Activated naive CD8-positive, alpha-beta T cell treated with anti-CD3 and anti-CD28 coated beads, Interleukin-2, amount 10 ng/mL, durations not matched to agents 7 days and 5 days (primary cell): ENCODE measurements at regions not wholly inside any gene's neighbourhood (a gene's known extent, or its start where the extent isn't known, plus 50 kb on each side); places are given as distances from the start of the nearest gene placed in this dataset.
A peak's percentile ranks its signal among the peaks of the same experiment; 100 is the strongest.
"Not testable (repeated sequence)": the region's sequence is repeated elsewhere in the genome, so short reads cannot be mapped to it uniquely, and the experiment has no call there.

Experiments
- ATAC-seq: fragments of 150-1000 bp; cut with Tn5 transposase; one replicate; pipeline ENCODE4 v1.10.0; 2021; ENCODE audit warnings: low read depth, moderate library complexity
- POLR2A ChIA-PET: fragments of 350-600 bp; sonication (Branson Sonifier 250); formaldehyde crosslinking; loops from one replicate; lab custom pipeline; 2021; ENCODE audit warnings: antibody characterized with exemption; lab: Charles Lee
- DNase-seq: peaks from one replicate; pipeline ENCODE4 v3.0.0; 2021
- H3K27ac Mint-ChIP-seq: one replicate; pipeline ENCODE4 v1.8.0; 2022; ENCODE audit warnings: mild to moderate bottlenecking, mixed read lengths
- H3K27me3 Mint-ChIP-seq: one replicate; pipeline ENCODE4 v1.8.0; 2022; ENCODE audit warnings: mild to moderate bottlenecking, moderate library complexity, mixed read lengths
- H3K36me3 Mint-ChIP-seq: one replicate; pipeline ENCODE4 v1.8.0; 2021; ENCODE audit warnings: mild to moderate bottlenecking, mixed read lengths
- H3K4me1 Mint-ChIP-seq: one replicate; pipeline ENCODE4 v1.8.0; 2021; ENCODE audit warnings: mixed read lengths
- H3K4me3 Mint-ChIP-seq: one replicate; pipeline ENCODE4 v1.8.0; 2022; ENCODE audit warnings: mild to moderate bottlenecking, moderate library complexity, mixed read lengths
- H3K9me3 Mint-ChIP-seq: one replicate; pipeline ENCODE4 v1.8.0; 2021; ENCODE audit warnings: mixed read lengths

DNA sequence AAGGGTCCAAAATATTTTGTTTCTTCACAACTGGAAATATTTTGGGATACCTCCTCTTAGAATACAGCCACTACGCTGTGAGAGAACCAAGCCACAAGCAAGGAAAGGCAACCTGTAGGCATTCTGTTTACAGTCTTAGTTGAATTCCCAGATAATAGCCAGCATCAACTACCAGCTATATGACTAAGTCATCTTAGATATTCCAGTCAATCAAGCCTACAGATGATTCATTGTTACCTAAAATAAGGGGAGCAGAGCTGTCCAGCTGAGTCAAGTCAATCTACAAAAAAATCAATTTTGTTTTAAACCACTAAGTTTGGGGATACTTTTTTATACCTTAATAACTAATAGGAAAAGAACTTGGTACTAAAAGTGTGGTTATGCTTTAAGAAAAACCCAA lies 526.4 kb upstream of the DPPA4 start:
- POLR2A ChIA-PET, result no interaction called here
- H3K27ac Mint-ChIP-seq, result no peak overlapping the region
- peaks cover 6% of the 10 kb centered on the region for H3K9me3 Mint-ChIP-seq
- no peaks in the 10 kb centered on the region for H3K4me1 Mint-ChIP-seq
- peaks cover 2% of the 10 kb centered on the region for H3K36me3 Mint-ChIP-seq
- H3K4me3 Mint-ChIP-seq, result no peak overlapping the region
- H3K27me3 Mint-ChIP-seq, result no peaks in the 10 kb centered on the region
- ATAC-seq, result no peak
- no peak for DNase-seq

DNA sequence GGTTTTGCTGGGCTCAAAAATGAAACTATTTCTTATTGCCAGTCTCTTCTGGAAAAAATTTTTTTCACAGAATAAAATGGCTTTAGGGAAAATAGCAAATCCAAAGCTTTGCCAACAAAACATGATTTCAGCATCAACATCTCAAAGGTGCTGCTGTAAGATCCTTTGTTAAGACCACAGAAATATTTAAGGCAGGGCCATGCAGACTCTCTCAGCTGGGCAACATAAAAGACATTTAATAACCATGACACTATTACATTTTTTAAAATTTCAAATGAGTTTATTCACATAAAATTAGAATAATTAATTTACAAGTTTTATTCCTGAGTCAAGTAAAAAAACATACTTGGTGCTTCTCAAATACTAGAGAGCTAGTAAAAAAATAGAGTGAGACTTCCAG lies 527.1 kb upstream of the DPPA4 start:
- POLR2A ChIA-PET, result no interaction called here
- DNase-seq, result no peak
- no peaks in the 10 kb centered on the region for H3K4me1 Mint-ChIP-seq
- H3K27ac Mint-ChIP-seq, result no peak overlapping the region
- no peak for ATAC-seq
- no peaks in the 10 kb centered on the region for H3K27me3 Mint-ChIP-seq
- H3K9me3 Mint-ChIP-seq, result peaks cover 7% of the 10 kb centered on the region
- H3K4me3 Mint-ChIP-seq, result no peak overlapping the region
- peaks cover 5% of the 10 kb centered on the region for H3K36me3 Mint-ChIP-seq

DNA sequence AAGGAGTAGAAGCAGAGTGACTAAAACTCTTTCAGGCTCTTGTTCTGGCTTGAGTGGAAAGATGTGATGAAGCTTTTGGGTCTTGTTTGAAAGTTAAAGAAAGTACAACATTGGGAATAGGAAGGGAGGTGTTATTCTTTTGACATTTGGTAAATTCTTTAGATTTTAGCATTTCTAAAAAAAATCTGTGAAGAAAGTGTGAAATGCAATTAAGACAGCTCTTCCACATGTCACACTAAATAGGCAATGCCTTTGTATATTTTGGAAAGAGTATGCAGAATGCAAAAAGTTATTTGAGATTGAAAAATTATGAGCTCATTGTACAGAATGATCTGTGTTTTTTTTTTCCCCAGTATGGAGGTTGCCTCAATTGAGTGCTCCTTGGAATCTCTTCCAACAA lies 532.2 kb upstream of the DPPA4 start:
- POLR2A ChIA-PET, result no interaction called here
- Mint-ChIP-seq H3K4me3 (no peak overlapping the region), H3K9me3 (peaks cover 6% of the 10 kb centered on the region), H3K27me3 (no peaks in the 10 kb centered on the region), H3K27ac (no peak overlapping the region), H3K4me1 (no peaks in the 10 kb centered on the region), H3K36me3 (peaks cover 4% of the 10 kb centered on the region)
- no peak for DNase-seq
- no peak for ATAC-seq

DNA sequence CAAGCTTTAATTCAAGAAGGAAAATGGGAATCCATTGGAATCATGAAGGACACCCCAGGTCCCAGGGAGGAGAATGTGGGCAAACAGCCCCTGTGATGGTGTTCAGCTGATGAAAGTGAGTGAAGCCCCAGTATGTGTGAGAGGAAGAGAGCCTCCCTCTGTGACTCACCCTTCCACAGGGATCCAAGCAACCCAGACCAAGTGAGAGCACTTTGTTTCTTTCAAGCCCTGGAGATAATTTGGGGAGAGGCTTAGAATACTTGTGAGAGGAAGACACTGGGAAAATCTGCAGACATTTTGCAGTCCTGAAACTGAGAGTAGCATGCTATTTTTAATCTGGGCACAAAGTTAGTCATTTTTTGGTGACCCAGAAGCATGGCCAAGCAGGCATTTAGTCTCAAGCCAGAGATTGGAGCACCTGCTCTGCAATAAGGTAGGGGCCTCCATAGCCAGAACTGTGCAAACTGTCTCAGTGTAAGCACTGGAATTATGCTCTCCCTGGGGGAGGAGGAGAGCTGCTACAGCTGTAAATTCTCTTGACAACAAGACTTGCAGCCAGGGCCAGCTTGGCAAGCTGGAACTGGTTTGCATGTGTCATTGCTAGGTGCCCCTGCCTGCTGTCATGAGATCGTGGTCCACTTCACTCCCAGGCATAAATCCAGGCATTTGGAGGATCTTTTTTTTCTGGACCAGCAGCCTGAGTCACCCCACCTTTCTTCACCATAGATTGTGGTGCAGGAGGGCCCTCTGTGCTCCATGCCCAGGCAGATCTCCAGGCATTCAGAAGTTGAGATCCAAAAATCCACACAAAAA lies 537.8 kb upstream of the DPPA4 start:
- Mint-ChIP-seq H3K9me3 (peaks cover 6% of the 10 kb centered on the region), H3K36me3 (no peaks in the 10 kb centered on the region), H3K27ac (no peak overlapping the region), H3K4me1 (no peaks in the 10 kb centered on the region), H3K4me3 (no peak overlapping the region), H3K27me3 (no peaks in the 10 kb centered on the region)
- DNase-seq (no peak), ATAC-seq (no peak)
- POLR2A ChIA-PET, result no interaction called here

DNA sequence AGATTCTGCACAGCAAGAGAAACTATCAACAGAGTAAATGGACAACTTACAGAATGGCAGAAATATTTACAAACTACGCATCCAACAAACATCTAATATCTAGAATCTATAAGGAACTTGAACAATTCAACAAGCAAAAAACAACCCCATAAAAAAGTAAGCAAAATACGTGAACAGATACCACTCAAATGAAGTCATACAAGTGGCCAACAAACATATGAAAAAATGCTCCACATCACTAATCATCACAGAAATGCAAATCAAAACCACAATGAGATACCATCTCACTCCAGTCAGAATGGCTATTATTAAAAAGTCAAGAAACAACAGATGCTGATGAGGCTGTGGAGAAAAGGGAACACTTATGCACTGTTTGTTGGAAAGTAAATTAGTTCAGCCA lies 540.3 kb upstream of the DPPA4 start:
- H3K27ac Mint-ChIP-seq, DNase-seq, H3K4me1 Mint-ChIP-seq, POLR2A ChIA-PET, H3K4me3 Mint-ChIP-seq, H3K36me3 Mint-ChIP-seq, ATAC-seq, H3K27me3 Mint-ChIP-seq, H3K9me3 Mint-ChIP-seq: not testable (repeated sequence)

DNA sequence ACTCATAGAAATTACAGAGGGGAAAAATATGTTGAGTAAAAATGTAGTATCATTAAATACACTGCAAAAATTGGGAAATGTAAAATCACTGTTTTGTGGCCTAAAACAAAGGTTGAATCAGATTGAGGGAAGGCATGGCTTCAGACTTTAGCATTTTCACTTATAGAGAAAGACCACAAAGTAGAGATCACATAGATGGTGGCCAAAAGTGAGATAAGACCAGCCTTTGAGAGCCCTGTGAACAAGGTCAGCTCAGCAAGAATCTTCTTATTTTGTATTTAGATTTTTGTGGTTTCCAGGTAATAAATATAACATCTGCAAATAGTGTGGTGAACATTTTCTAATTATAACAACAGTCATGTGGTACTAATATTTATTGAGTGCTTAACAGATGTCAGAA lies 544.8 kb upstream of the DPPA4 start:
- DNase-seq (no peak), ATAC-seq (no peak)
- Mint-ChIP-seq H3K4me3 (no peak overlapping the region), H3K27me3 (no peaks in the 10 kb centered on the region), H3K36me3 (peaks cover 5% of the 10 kb centered on the region), H3K4me1 (no peaks in the 10 kb centered on the region), H3K27ac (no peak overlapping the region), H3K9me3 (peaks cover 8% of the 10 kb centered on the region)
- POLR2A ChIA-PET, result no interaction called here

DNA sequence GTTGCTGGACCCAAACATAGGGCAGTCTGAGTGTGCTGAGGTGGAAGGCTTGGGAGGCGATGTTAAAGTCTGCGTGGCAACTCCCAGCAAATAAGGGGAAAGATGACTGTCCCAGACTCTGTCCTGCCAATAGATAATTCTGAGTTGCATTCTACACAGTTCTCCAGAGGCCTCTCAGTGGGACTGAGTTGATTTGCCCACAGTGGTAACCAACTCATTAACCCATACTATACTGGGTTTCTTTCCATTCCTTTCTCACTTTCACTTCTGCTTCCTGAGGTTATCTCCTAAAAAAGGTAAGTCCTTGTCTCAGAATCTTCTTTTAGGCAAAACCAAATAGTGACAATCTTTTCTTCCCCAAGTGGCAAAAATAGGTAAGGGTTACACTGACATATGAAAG lies 549.9 kb upstream of the DPPA4 start:
- Mint-ChIP-seq H3K27ac (no peak overlapping the region), H3K36me3 (peaks cover 2% of the 10 kb centered on the region), H3K4me1 (peaks cover 2% of the 10 kb centered on the region), H3K27me3 (no peaks in the 10 kb centered on the region), H3K9me3 (peaks cover 10% of the 10 kb centered on the region), H3K4me3 (no peak overlapping the region)
- DNase-seq (no peak), ATAC-seq (no peak)
- POLR2A ChIA-PET, result no interaction called here

DNA sequence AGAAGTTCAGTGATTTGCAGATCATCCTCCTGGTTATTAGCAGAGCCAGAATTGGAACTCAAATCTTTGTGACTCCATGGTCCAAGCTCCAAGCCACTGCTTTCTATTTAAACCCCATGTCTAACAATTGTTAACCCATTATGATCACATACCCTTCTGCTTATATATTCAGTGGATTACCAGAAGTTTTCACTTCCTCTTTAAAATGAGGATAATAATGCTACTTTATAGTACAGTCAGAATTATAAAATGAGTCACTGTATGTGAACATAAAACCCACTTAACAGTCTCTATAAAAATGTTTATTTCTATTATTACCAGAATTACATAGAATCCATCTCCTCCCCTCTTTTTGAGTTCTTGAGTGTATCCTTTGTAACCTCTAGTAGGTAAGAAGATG lies 550.7 kb upstream of the DPPA4 start:
- ATAC-seq, result no peak
- Mint-ChIP-seq H3K36me3 (peaks cover 2% of the 10 kb centered on the region), H3K27me3 (no peaks in the 10 kb centered on the region), H3K4me3 (no peak overlapping the region), H3K4me1 (peaks cover 2% of the 10 kb centered on the region), H3K9me3 (peaks cover 10% of the 10 kb centered on the region), H3K27ac (no peak overlapping the region)
- no peak for DNase-seq
- POLR2A ChIA-PET, result no interaction called here

DNA sequence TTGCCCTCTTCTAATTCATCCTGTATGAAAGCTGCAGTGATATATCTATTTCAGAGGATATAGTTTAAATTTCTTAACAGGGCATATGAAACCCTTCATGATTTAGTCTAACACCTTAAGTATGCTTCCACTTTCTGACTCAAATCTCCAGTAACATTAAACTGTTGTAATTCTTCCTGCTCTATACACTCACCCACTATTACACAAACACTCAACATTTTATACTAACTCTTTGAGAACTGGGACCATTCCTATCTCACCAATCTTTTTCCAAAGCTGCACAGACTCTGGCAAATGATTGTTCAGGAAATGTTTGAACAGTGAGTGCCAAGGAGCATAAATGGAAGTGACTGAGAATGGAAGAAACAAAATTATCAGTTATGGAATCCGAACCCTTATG lies 560.4 kb upstream of the DPPA4 start:
- peaks cover 6% of the 10 kb centered on the region for H3K36me3 Mint-ChIP-seq
- ATAC-seq (no peak), DNase-seq (no peak)
- no peak overlapping the region for H3K27ac Mint-ChIP-seq
- POLR2A ChIA-PET, result no interaction called here
- H3K4me3 Mint-ChIP-seq, result no peak overlapping the region
- H3K4me1 Mint-ChIP-seq, result peaks cover 13% of the 10 kb centered on the region
- H3K9me3 Mint-ChIP-seq, result peaks cover 6% of the 10 kb centered on the region
- H3K27me3 Mint-ChIP-seq, result no peaks in the 10 kb centered on the region

DNA sequence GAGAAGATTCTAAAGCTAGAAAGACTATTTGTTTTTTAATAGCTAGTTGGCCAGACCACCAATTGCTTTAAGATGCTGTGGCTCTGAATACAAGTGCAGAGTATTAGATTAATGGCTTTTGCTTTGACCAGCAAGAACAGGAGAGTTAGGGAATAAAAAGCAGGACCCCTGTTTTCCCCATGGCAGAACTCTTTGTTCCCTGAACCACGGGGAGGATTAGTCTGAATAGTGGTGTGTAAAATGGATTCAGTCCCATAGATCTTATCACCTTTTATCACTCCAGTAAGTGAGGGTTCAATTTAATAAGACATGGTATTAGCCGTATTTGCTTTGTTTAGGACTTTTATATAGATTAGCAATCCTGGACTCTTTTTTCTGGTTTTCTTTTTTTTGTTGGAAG lies 562.6 kb upstream of the DPPA4 start:
- peaks cover 13% of the 10 kb centered on the region for H3K4me1 Mint-ChIP-seq
- no peak for ATAC-seq
- no peak overlapping the region for H3K4me3 Mint-ChIP-seq
- no peaks in the 10 kb centered on the region for H3K27me3 Mint-ChIP-seq
- POLR2A ChIA-PET, result no interaction called here
- no peak for DNase-seq
- H3K36me3 Mint-ChIP-seq, result peaks cover 6% of the 10 kb centered on the region
- peak overlapping the region; percentile 15 for H3K27ac Mint-ChIP-seq
- peaks cover 10% of the 10 kb centered on the region for H3K9me3 Mint-ChIP-seq

DNA sequence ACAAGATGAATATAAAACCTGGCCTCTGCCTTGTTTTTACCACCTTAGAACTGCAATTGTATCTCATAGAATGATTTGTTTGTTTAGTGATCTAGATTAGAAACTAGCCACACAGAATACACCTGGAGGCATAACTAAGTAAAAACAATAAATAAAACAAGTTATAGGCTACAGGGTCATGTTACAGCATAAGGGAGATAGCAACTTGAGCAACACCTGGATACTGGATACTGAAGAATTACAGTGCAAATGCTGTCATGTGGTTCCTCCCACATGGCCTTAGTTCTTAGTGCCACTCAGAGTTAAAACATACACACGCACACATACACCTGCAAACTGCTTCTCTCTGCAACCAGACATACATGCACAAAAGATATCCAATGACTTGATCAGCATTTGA lies 563.4 kb upstream of the DPPA4 start:
- H3K27me3 Mint-ChIP-seq, result no peaks in the 10 kb centered on the region
- peaks cover 6% of the 10 kb centered on the region for H3K36me3 Mint-ChIP-seq
- no peak for DNase-seq
- peaks cover 13% of the 10 kb centered on the region for H3K4me1 Mint-ChIP-seq
- POLR2A ChIA-PET, result no interaction called here
- H3K27ac Mint-ChIP-seq, result peak overlapping the region; percentile 27
- H3K9me3 Mint-ChIP-seq, result peaks cover 10% of the 10 kb centered on the region
- H3K4me3 Mint-ChIP-seq, result no peak overlapping the region
- ATAC-seq, result no peak

DNA sequence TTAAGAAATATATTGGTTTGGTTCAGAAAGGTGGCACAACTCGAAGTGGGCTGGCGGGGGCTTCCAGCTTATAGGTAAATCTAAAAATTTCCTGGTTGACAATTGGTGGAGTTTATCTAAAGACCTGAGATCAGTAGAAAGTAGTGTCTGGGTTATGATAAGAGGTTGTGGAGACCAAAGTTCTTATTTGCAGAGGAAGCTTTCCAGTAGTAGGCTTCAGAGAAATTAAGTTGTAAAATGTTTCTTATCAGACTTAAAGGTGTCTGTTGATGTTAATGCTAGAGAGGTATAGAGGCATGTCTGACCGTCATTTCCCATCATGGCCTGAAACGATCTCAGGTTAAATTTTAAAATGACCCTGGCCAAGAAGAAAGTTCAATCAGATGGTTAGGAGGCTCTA lies 565.2 kb upstream of the DPPA4 start:
- ATAC-seq (no peak), DNase-seq (no peak)
- Mint-ChIP-seq H3K27ac (no peak overlapping the region), H3K36me3 (peaks cover 6% of the 10 kb centered on the region), H3K27me3 (no peaks in the 10 kb centered on the region), H3K4me1 (peaks cover 13% of the 10 kb centered on the region), H3K4me3 (no peak overlapping the region), H3K9me3 (peaks cover 13% of the 10 kb centered on the region)
- POLR2A ChIA-PET, result no interaction called here

DNA sequence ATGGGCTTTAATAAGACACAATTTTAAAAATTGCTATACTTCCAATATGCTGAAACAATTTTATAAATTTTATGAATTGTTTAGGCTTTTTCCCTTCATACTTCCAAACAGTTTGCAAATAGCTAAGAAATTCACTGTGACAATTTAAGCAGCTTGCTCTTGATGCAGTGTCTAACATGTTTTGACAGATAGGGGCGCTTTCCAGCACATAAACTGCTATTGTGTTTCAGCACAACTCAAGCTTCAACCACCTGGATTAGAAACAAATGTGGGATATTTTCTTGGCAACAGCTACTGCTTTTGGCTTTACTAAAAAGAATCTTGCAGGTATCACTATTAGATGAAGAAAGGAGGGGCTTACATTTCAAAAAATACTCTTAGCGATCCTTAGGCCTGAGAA lies 565.8 kb upstream of the DPPA4 start:
- ATAC-seq (no peak), DNase-seq (no peak)
- POLR2A ChIA-PET, result no interaction called here
- H3K4me1 Mint-ChIP-seq, result peaks cover 13% of the 10 kb centered on the region
- peaks cover 13% of the 10 kb centered on the region for H3K9me3 Mint-ChIP-seq
- peaks cover 6% of the 10 kb centered on the region for H3K36me3 Mint-ChIP-seq
- H3K4me3 Mint-ChIP-seq, result no peak overlapping the region
- no peaks in the 10 kb centered on the region for H3K27me3 Mint-ChIP-seq
- no peak overlapping the region for H3K27ac Mint-ChIP-seq

DNA sequence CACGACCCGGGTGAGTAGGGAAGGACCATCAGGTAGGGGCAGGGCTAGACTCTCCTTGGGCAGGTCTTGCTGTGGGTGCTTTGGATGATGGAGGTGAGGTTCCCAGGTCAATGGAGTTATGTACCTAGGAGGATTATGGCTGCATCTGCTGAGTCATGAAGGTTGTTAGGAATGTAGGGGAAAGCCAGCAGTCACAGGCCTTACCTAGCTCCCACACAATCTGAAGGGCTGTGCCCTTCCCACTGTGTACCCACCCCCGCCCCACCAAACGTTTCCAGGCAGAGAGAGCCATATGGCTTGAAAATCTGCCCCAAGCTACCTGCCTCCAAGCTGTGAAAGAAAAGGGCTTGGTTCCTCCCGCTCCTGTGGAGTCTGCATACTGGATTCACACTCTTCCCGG lies 573.4 kb upstream of the DPPA4 start:
- DNase-seq (no peak), ATAC-seq (no peak)
- Mint-ChIP-seq H3K9me3 (peaks cover 24% of the 10 kb centered on the region), H3K36me3 (peaks cover 4% of the 10 kb centered on the region), H3K27ac (no peak overlapping the region), H3K4me3 (no peak overlapping the region), H3K27me3 (no peaks in the 10 kb centered on the region), H3K4me1 (no peaks in the 10 kb centered on the region)
- POLR2A ChIA-PET, result no interaction called here
